ENCODE measurements at regions not wholly inside any gene's neighbourhood (a gene's known extent, or its start where the extent isn't known, plus 50 kb on each side); places are given as distances from the start of the nearest gene placed in this dataset. TPM values are rescaled to one million over a fixed set of nuclear protein-coding genes. Genes with fewer than 3 reads are reported as not detected.

DNA sequence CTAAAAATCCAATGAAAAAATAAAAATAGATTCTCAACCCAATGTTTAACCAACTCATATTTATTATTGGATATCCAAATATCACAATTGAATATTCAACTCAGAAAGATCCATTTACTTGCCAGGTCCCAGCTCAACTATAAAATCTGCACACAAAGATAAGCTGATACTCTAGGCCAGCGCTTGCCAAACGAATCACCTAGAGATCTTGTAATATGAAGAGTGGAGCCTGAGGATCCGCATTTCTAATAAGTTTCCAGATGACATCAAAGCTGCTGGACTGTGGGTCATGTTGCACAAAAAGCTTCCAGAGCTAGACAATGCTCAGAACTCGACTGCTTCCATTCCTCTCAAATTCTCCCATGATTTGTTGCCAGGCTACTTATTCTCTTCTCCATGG, 51.7 kb upstream of the HSF2 start:
- no peak for TF ChIP-seq EZH2 (IDR thresholded peaks at IDR 0.05; ENCODE audit: insufficient read depth, poor library complexity, severe bottlenecking)
- no peak for TF ChIP-seq EZH2phosphoT487 (IDR thresholded peaks at IDR 0.05; ENCODE audit: insufficient read depth, low read depth)
- H3K27me3 ChIP-seq (replicated peaks; ENCODE audit: insufficient read depth), result no peaks in the 10 kb centered on the region
- no peak overlapping the region for H3K27ac ChIP-seq
- no peaks in the 10 kb centered on the region for H3K9me2 ChIP-seq (ENCODE audit: insufficient read depth)
- WGBS, 2 experiments (ENCODE audit: low coverage in 1 of 2, low lambda C conversion rate in 2 of 2, missing lambda C conversion rate in 2 of 2), result 46 to 47% methylated on average over 4 of the region's 4 CpGs
- no peaks in the 10 kb centered on the region for H4K20me1 ChIP-seq (ENCODE audit: insufficient read depth)
- no peaks in the 10 kb centered on the region for H3K4me1 ChIP-seq (ENCODE audit: insufficient read depth)
- no peak for DNase-seq
- no peaks in the 10 kb centered on the region for H3K9me3 ChIP-seq (ENCODE audit: low read depth)
- no peak overlapping the region for H3K9ac ChIP-seq
- no peaks in the 10 kb centered on the region for H3K36me3 ChIP-seq (ENCODE audit: low read depth)
- in situ Hi-C loops (cut with MboI), result no loop called here
- no peaks in the 10 kb centered on the region for H3F3A ChIP-seq (ENCODE audit: insufficient read depth)
- H3K79me2 ChIP-seq (ENCODE audit: insufficient read depth), result no peaks in the 10 kb centered on the region
- H3K4me3 ChIP-seq, result no peak overlapping the region
- no peak overlapping the region for H3K4me2 ChIP-seq (ENCODE audit: unreplicated experiment)
- no peak overlapping the region for H2AFZ ChIP-seq

Small RNA genes lying in the stretch of these regions (small RNA-seq; reads per million reads assigned to genes)
- not detected for gene AL603865.2 (ENCODE audit: low read depth, low replicate concordance)
- gene RNU1-18P (ENCODE audit: low read depth, low replicate concordance), result 0.50 reads per million
- gene RNU2-8P (ENCODE audit: low read depth, low replicate concordance), result 2.4 reads per million, percentile 69 among the genes with 10 or more reads in this experiment
- not detected for gene RNU4-76P (ENCODE audit: low read depth, low replicate concordance)
